Subcutaneous abdominal adipose tissue (tissue), 5 donors: ENCODE measurements at regions not wholly inside any gene's neighbourhood (a gene's known extent, or its start where the extent isn't known, plus 50 kb on each side); places are given as distances from the start of the nearest gene placed in this dataset.

ENCODE experiments used
- H3K27ac ChIP-seq: one replicate; pipeline ENCODE4 v1.7.0; 2013; ENCODE audit warnings: low read depth, mild to moderate bottlenecking, inconsistent platforms, low read length, moderate library complexity
- H3K27me3 ChIP-seq, 5 donors: one replicate each; pipeline ENCODE4 v1.7.0; 2013; ENCODE audit warnings: low read length in 5 of 5, inconsistent platforms in 1 of 5; ENCODE audit not compliant: control insufficient read depth in 5 of 5, insufficient read depth in 4 of 5
- H3K36me3 ChIP-seq, 5 donors: one replicate each; pipeline ENCODE4 v1.7.0; 2013; ENCODE audit warnings: low read length in 5 of 5; ENCODE audit not compliant: control insufficient read depth in 5 of 5, insufficient read depth in 5 of 5
- H3K4me1 ChIP-seq, 5 donors: one replicate each; pipeline ENCODE4 v1.7.0; 2013; ENCODE audit warnings: low read length in 5 of 5, mild to moderate bottlenecking in 3 of 5, moderate library complexity in 1 of 5; ENCODE audit not compliant: control insufficient read depth in 5 of 5, insufficient read depth in 5 of 5
- H3K4me3 ChIP-seq, 5 donors: one replicate each; pipeline ENCODE4 v1.7.0; 2013; ENCODE audit warnings: low read length in 5 of 5, low read depth in 1 of 5
- H3K9ac ChIP-seq, 5 donors: one replicate each; pipeline ENCODE4 v1.7.0; 2013; ENCODE audit warnings: low read length in 5 of 5, mild to moderate bottlenecking in 4 of 5, moderate library complexity in 3 of 5
- H3K9me3 ChIP-seq, 5 donors: one replicate each; pipeline ENCODE4 v1.7.0; 2013; ENCODE audit warnings: low read length in 5 of 5; ENCODE audit not compliant: control insufficient read depth in 5 of 5
- donor health status: healthy.
- donor health status: healthy.
- donor health status: healthy.
- donor health status: healthy.
- donor health status: healthy.

- Histone ChIP-seq H3K27me3 (no peaks in the 10 kb centered on the region), H3K36me3 (no peaks in the 10 kb centered on the region), H3K9ac (no peak overlapping the region), H3K9me3 (peaks cover 2 to 13% (median 6%) of the 10 kb centered on the region in 5 donors), H3K27ac (no peak overlapping the region), H3K4me1 (no peaks in the 10 kb centered on the region), H3K4me3 (no peak overlapping the region)
These were observed 189.7 kb downstream of the IRX5 start for GRCh38 chr16:55120408-55120807.

- no peaks in the 10 kb centered on the region for H3K36me3 ChIP-seq
- no peak overlapping the region for H3K9ac ChIP-seq
- H3K4me1 ChIP-seq: no peaks in the 10 kb centered on the region
- H3K4me3 ChIP-seq: no peak overlapping the region
- H3K9me3 ChIP-seq: peaks cover 2 to 13% (median 6%) of the 10 kb centered on the region in 5 donors
- no peak overlapping the region for H3K27ac ChIP-seq
- peaks cover 0 to 2% (median 0%) of the 10 kb centered on the region in 5 donors for H3K27me3 ChIP-seq
These were observed 190.2 kb downstream of the IRX5 start for GRCh38 chr16:55120826-55121225.

GRCh38 chr16:55123652-55124051, 193.0 kb downstream of the IRX5 start:
- no peaks in the 10 kb centered on the region for H3K36me3 ChIP-seq
- H3K27me3 ChIP-seq: peaks cover 0 to 2% (median 0%) of the 10 kb centered on the region in 5 donors
- no peak overlapping the region for H3K9ac ChIP-seq
- peaks cover 2 to 13% (median 6%) of the 10 kb centered on the region in 5 donors for H3K9me3 ChIP-seq
- H3K27ac ChIP-seq: no peak overlapping the region
- no peak overlapping the region for H3K4me3 ChIP-seq
- no peaks in the 10 kb centered on the region for H3K4me1 ChIP-seq

GRCh38 chr16:55125818-55126385, 195.2 kb downstream of the IRX5 start:
- H3K9me3 ChIP-seq: peaks cover 2 to 13% (median 6%) of the 10 kb centered on the region in 5 donors
- H3K4me1 ChIP-seq: no peaks in the 10 kb centered on the region
- H3K27me3 ChIP-seq: peaks cover 0 to 4% (median 2%) of the 10 kb centered on the region in 5 donors
- H3K4me3 ChIP-seq: no peak overlapping the region
- no peaks in the 10 kb centered on the region for H3K36me3 ChIP-seq
- H3K9ac ChIP-seq: no peak overlapping the region
- H3K27ac ChIP-seq: no peak overlapping the region

- H3K9ac ChIP-seq: no peak overlapping the region
- no peaks in the 10 kb centered on the region for H3K36me3 ChIP-seq
- peaks cover 0 to 4% (median 2%) of the 10 kb centered on the region in 5 donors for H3K27me3 ChIP-seq
- H3K4me3 ChIP-seq: no peak overlapping the region
- peaks cover 2 to 13% (median 6%) of the 10 kb centered on the region in 5 donors for H3K9me3 ChIP-seq
- H3K4me1 ChIP-seq: no peaks in the 10 kb centered on the region
- H3K27ac ChIP-seq: no peak overlapping the region
These were observed 195.8 kb downstream of the IRX5 start for GRCh38 chr16:55126456-55126855.

- no peaks in the 10 kb centered on the region for H3K9me3 ChIP-seq
These were observed 193.5 kb upstream of the IRX6 start for GRCh38 chr16:55130456-55130855.

GRCh38 chr16:55130911-55131310, 193.1 kb upstream of the IRX6 start:
- H3K9ac ChIP-seq: no peak overlapping the region
- H3K36me3 ChIP-seq: no peaks in the 10 kb centered on the region
- H3K27ac ChIP-seq: no peak overlapping the region
- no peak overlapping the region for H3K4me3 ChIP-seq
- H3K27me3 ChIP-seq: peaks cover 0 to 8% (median 0%) of the 10 kb centered on the region in 5 donors
- no peaks in the 10 kb centered on the region for H3K4me1 ChIP-seq
- H3K9me3 ChIP-seq: no peaks in the 10 kb centered on the region

More at GRCh38 chr16:55130456-55130855, 193.5 kb upstream of the IRX6 start:
- peaks cover 0 to 5% (median 2%) of the 10 kb centered on the region in 5 donors for H3K27me3 ChIP-seq
- H3K9ac ChIP-seq: no peak overlapping the region
- no peak overlapping the region for H3K27ac ChIP-seq
- H3K4me3 ChIP-seq: no peak overlapping the region
- H3K36me3 ChIP-seq: no peaks in the 10 kb centered on the region
- no peaks in the 10 kb centered on the region for H3K4me1 ChIP-seq

- Histone ChIP-seq H3K9me3 (no peaks in the 10 kb centered on the region), H3K27ac (no peak overlapping the region), H3K4me1 (peaks cover 0 to 3% (median 0%) of the 10 kb centered on the region in 5 donors), H3K36me3 (no peaks in the 10 kb centered on the region), H3K27me3 (peaks cover 0 to 8% (median 0%) of the 10 kb centered on the region in 5 donors), H3K4me3 (no peak overlapping the region), H3K9ac (no peak overlapping the region)
These were observed 190.3 kb upstream of the IRX6 start for GRCh38 chr16:55133654-55134053.

- H3K9me3 ChIP-seq: no peaks in the 10 kb centered on the region
- H3K27me3 ChIP-seq: peaks cover 0 to 4% (median 0%) of the 10 kb centered on the region in 5 donors
- H3K9ac ChIP-seq: no peak overlapping the region
- no peak overlapping the region for H3K27ac ChIP-seq
- H3K4me1 ChIP-seq: peaks cover 0 to 3% (median 0%) of the 10 kb centered on the region in 5 donors
- H3K36me3 ChIP-seq: no peaks in the 10 kb centered on the region
- no peak overlapping the region for H3K4me3 ChIP-seq
These were observed 187.4 kb upstream of the IRX6 start for GRCh38 chr16:55136356-55137150.

GRCh38 chr16:55138298-55138697, 185.7 kb upstream of the IRX6 start:
- Histone ChIP-seq H3K9me3 (no peaks in the 10 kb centered on the region), H3K27me3 (peaks cover 0 to 7% (median 0%) of the 10 kb centered on the region in 5 donors), H3K4me3 (no peak overlapping the region), H3K36me3 (no peaks in the 10 kb centered on the region), H3K4me1 (peaks cover 0 to 3% (median 0%) of the 10 kb centered on the region in 5 donors), H3K27ac (no peak overlapping the region), H3K9ac (no peak overlapping the region)
